ELF-1 (cell line): ENCODE measurements at regions not wholly inside any gene's neighbourhood (a gene's known extent, or its start where the extent isn't known, plus 50 kb on each side); places are given as distances from the start of the nearest gene placed in this dataset.

Source experiments
- DNase-seq: peaks from one replicate; pipeline ENCODE4 v3.0.0-alpha.2; 2016; ENCODE audit warnings: low read depth, low spot score

DNA sequence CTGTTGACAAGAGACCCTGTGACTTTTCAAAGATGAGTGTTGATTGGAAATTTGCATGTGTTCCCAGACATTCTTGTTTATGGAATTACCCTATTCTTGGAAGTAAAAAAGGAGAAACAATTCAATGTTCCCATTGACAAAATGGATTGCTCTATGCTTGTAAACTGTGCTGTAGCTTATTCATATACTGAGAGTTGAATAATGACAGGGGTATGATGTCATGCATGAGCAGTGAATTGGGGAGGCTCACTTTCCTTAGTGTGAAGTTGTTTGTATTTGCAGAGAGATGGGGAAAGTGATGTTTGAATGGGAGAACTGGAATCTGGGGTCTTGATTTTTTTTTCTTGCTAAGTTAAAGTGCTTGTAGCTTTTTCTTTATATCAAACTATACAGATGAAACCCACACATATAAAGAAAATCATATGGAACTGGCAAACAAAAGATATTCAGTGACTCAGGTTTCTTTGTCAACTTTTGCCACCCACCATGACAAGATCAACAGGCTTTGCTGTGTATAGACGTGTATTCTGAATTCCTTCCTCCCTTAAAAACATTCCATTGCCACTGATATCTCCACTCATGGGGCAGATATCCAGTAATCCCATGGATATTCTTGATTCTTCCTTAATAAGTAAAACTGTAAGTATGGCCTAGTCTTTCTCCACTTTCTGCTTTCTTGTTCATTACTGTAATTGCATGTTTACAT lies 97.8 kb upstream of the JAG1 start:
- DNase-seq, result no peak

DNA sequence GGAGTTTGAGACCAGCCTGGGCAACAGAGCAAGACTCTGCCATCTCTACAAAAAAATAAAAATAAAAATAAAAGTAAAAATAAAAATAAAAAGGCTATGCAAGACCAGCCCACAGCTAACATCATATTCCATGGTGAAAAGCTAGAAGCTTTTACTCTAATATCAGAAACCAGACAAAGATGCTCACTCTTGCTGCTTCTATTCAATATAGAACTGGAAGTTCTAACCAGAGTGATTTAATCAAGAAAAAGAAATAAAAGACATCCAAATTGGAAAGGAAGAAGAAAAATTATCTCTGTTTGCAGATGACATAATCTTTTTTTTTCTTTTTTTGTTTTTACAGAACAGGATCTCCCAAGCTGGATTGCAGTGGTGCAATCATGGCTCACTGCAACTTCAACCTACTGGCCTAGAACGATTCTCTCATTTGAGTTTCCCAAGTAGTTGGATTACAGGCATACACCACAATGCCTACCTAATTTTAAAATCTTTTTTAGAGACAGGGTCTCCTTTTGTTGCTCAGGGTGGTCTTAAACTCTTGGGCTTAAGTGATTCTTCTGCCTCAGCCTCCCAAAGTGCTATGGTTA lies 100.7 kb upstream of the JAG1 start:
- DNase-seq, result no peak

DNA sequence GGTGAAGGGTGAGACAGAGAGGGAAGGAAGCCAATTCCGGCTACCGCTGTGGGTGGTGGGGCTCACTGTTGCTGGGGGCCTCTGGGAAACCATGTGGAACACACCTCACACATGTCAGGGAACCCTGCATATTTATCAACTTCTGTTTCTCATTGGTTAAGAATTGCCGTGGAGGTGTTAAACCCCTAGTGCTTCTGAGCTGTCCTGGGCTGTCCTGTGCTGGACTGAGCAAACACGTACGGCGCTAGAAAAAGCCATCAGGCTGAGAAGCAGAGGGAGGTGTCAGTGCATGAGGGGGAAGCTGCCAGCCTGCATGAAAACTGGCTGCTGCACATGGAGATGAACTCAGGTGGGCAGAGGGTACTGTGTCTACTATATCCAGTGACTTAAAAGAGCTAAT lies 103.9 kb upstream of the JAG1 start:
- no peak for DNase-seq

DNA sequence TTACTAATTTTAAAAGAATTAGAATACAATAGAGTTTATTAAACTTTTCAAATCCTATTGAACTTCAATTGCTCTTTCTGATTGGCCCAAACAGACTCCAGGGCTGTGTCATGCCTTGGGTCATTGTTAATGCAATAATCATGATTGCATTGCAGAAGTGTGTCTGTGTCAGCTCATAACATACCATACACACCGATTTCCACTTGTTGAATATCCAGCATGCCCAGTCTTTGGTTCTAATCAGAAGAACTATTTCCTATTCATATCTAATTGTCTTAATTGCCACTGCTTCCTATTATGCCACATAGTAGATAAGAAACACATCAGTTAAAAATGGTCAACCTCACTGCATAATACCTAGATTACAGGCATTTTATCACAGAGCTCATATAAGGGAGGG lies 106.1 kb upstream of the JAG1 start:
- DNase-seq, result no peak

DNA sequence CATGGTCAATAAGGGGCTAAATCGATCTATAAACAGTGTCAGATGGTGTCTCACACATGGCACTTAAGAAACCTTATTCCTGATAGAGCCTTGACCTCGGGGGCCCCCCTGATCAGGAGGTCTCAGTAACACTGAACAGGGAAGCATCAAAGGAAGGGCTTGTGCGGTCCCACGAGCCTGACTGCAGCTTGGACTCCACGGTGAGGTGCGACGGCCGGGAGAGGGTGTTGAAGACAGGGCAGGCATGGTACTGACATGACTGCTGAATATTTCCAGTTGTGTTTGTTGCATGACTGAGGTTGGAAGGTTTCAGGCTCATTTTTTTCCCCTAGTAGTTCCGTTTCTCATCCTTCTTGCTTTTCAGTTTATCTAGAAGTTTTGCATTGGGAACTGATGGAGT lies 107.1 kb upstream of the JAG1 start:
- DNase-seq, result no peak

DNA sequence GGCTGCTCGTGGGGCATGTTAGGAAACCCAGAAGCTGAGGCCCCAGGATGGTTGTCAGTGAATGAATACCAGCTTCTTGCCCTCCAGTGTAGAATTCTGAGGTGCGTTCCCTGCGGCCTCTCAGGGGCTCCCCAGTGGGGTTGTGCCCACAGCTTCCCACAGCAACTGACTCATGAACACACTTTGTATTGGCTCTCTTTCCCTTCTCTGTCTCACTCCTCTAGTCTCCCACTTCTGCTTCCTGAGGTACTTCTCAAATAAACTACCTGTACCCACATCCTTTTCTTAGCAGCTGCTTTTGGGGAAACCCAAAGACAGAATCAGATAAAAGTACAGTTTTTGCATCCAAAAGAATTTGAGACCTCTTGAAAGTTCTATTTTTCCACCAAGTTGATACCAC lies 107.7 kb upstream of the JAG1 start:
- DNase-seq, result no peak

DNA sequence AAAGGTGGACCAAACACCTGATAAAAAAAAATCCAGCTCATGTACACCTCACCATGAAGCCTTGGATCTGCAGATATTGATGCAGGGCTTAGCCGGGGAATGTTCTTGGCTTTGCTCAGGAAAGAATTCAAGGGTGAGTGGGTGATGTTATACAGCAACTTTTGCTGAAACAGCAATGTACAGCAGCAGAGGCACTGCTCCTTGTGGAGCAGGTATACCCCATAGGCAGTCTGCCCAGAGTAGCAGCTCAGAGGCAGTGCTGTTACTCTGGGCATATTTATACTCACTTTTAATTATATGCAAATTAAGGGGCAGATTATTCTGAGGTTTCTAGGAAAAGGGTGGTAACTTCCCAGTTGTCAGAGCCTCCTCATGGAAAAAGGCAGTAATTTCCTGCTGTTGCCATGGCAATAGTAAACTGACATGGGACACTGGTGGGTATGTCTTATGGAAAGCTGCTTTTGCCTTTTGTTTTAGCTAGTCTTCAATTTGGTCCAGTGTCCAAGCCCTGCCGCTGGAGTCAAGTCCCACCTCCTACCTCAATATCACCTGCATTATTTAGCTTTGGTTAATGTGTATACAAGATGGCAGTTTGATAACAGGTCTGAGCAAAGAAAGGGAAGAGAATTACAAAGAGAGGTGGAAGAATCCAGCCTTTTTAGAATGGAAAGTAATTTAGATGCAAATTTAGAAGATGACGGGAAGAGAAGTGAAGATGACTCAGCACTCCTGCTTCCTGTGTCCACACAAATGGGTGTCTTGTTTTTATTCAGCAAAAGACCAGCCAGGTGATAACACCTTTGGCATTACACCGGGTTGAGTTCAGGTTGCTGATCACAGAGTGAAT lies 110.1 kb upstream of the JAG1 start:
- peak; percentile 26 for DNase-seq

DNA sequence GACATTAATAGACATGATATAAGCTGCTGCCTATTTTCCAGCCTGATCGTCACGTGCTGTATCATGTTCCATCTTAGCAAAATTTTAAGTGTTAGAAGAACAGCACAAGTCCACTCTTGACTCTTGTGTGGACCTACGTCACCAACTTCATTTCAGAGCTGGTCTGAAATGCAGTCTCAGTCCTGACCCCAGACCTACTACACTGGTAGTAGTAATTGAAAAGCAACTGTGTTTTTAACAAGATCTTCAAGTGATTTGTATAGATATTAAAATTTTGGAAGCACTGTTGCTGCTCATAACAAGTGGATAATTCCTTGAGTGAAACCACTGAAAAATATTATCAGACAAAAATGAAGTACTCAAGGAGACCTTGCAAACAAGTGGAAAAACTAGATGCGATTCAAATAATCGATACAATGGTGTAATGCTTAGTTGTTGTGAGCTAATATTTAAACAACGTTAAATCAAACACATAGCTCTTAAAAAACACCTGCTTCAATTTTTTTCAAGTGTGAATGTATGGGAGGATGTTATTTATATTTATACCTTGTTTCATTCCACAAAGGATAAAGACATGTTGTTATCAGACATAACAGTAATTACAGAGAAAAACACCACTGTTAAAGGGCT lies 110.9 kb upstream of the JAG1 start:
- DNase-seq, result no peak

DNA sequence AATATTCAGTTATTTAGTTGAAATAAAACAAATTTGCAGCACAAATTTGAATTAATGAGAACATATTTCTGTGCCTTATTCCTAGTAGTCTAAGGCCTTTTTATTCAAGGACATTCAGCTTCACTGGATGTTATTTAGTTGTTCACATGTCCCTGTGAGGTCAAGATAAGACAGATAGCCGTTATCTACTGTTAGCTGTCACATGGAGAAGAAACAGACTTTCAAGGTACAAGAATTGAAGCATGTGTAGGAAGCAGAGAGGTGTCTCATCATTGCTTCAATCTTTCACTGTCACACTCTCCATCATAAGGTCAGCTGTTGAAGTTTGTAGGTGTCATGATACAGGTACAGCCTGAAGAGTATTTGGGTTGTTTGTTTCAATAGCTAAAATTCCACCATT lies 112.9 kb upstream of the JAG1 start:
- DNase-seq, result no peak

DNA sequence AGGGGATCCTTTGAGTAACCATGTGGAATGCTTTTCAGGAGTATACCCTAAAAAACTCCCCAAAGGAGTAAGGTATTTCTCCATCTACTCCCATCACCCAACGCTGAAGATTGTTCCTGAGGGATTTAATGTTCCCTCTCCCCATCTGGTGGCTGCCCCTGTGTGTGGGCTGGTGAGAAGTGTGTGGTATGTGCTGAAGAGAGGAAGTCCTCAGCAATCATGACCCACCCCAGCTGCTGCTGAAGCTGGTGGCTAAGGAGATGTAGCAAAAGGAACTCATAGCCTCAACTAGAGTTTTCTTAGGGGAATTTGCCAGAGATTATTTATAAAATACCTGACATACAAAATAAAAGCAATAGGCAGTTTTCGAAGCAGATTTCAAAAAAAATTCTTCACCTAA lies 114.3 kb upstream of the JAG1 start:
- DNase-seq, result no peak

DNA sequence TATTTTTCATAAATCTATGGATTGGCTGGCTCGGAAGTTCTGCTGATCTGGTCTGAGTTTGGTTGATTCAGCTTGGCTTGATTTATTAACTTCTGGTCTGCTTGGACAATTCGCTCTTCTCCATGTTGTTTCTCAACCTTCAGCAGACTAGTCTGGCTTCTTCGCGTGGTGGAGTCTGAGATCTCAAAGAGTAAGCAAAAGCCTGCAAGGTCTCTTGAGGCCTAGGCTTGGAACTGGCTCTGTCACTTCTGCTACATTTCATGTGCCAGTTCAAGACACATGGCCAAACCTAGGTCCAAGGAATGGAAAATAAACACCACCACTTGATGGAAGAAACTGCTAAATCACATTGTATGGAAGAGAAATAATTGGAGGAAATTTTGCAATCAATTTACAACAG lies 115.1 kb upstream of the JAG1 start:
- DNase-seq, result no peak

DNA sequence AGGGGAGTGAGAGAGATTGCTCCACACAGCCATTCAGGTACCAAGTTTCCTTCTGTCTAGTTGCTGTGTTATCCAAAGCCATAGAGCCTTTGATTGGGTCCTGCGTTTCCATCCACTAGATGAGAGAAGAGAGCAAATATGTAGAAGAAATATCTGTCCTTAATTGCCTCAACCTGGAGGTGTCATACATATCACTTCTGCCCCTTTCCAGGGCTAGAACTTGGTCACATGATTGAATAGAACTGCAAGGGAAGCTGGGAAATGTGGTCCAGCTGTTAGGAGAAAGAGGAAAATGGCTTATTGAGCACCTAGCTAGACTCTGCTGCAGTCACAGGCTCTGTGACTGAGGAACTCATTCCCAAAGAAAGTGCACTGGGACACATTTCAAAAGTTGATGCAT lies 115.6 kb upstream of the JAG1 start:
- no peak for DNase-seq

DNA sequence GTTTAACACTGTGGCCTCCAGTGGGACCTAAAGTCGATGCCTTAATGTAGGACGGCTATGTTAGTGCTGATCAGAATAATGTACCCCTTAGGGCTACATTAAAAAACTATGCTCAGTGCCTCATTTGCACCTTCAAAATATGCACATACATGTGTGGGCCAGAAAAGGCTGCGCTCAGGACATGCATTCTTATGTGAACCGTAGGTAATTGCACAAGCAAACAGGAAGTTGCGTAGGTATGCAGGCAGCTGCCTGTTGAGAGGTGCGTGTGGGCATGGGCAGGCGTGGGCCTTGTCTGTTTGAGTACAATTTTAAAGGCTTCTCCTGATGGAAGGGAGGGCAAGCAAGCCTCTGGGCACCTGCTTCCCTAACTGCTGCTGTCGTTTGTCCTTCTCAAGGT lies 116.2 kb upstream of the JAG1 start:
- no peak for DNase-seq

DNA sequence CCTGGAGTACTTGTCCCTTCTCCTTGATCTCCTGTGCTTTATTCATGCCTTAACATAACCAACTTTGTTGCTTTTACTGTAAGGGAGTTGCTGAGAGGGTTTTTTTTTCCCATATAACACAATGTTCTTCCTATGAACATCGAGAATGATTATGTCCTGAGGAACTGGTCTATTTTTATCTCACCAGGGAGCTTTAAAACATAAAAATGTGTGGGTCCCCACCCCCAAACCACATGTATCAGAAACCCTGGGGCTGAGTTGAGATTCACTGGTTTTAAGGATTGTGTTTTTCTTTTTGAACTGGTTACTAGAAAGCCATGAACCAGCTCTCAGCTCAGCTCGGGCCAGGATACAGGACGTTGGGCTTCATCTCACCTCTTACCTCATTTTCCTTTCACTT lies 118.5 kb upstream of the JAG1 start:
- DNase-seq, result no peak

DNA sequence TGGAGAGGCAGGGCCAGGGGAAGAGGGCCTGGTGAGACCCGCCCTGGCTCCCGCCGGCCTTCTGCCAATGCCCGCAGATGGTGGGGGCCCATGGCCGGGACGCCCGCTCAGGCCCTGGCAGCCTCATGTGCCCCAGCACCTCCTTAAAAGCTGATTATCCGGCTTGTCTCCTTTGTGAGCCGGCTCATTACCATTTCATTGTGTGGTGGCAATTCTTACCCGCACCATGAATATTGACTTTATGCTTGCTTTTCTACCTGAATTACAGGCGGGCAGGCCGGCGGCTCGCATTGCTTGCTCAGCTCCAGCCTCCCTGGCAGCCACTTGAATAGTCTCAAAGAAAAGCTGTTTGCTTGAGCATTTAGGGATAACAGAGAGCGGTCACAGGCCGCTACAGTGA lies 120.0 kb upstream of the JAG1 start:
- DNase-seq, result no peak

DNA sequence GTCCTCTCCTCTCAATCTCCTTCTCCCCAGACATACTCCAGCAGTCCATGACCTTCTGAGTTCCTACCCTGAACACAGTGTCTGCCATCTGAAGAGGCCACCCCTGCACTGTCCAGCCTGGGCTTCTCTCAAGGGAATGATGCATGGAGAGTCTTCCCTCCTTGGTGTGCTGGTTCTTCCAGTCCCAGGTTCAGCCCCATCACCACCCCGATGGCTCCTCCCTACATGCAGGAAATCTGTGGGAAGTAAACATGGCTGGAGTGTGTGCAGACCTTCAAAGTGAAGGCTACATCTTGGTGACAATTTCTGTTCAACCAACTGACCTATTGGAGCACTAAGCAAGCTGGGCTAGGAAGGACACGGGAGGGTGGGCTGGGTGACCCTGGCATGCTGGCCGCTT lies 121.0 kb upstream of the JAG1 start:
- no peak for DNase-seq

DNA sequence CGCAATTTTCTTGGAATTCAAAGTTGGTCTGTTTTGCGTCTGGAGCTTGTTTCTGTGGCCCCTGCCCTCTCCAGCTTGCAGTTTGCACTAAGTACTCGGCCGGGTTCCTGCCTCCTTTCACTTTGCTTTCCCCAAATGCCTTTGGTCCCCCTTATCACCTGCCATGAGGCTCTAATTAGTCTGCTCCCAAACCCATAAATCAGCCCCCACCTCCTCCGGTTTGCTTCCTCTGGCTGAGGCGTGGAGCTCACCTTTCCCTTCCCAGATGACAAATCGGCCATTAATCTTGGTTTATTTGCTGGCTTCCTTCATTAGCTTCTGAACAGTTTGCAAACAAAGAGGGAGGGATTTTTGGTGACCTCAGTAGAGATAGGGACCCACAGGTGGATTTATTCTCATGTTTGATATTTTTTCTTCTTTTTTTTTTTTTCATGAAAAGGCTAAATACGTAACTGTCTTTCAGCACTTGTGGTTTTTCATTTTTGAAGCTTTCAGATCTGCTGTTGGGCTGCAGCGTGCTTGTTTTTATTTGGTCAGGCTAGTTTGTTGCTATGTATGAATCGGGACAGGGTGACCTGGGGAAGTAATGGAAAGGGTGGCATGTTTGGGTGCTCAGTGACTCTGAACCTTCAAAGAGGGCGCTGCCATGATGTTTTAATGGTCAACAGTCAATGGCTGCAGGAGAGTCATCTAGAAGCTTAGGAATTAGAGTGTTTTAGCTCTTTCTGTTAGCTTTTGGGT lies 121.7 kb upstream of the JAG1 start:
- DNase-seq, result peak; percentile 36

DNA sequence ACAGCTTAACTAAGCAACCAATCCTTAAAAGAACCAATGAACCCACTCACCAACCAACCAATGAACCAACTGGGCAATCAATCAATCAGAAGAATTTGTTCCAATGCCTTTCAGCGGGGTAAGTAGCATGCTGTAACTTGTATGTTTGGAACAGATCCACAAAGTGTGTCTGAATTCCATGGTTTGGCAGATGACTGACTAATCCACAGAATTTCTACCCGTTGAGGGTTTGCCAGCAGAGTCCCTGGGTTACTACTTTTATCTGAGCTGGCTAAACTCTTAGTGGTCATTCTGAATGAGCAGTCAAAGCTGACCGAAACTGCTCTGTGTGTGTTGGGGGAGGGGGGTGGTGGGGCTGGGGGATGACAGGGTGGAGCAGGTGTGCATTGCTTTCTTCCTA lies 125.0 kb upstream of the JAG1 start:
- no peak for DNase-seq

DNA sequence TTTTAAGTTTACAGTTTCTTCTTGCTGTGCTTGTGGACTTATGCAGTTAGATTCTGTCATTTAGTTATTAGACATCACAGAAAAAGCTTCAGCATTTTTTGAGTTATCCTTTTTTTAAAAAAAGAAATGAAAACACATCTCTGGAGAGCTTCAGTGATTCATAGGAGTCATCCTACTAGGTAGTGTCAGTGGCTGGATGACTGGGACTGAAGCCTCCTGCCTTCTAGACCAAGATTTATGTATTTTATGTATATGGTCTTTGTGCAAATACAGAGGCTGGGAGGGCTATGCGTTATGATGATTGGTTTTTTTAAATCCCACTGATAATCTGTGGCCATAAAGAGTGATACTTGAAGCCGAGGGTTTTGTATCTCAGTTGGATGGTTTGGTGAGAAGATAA lies 125.9 kb upstream of the JAG1 start:
- no peak for DNase-seq

DNA sequence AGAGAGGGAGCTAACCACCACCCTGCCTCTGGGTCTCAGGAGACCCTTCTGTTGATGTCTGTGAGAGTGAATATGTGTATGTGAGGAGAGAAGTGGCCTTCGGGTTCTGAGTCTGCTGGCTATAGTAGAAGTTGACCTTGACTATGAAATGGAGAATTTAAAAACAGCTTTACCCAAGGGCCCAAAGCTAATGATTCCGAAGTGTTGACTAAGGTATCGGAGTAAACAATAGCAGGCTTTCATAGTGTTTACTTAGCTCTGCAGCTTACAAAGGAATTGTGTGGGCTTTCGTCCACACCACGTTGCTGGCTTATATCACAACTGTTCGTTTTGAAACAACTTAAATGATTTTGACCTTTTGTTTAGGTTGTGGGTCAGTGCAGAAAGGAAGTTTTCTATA lies 126.5 kb upstream of the JAG1 start:
- DNase-seq, result no peak

DNA sequence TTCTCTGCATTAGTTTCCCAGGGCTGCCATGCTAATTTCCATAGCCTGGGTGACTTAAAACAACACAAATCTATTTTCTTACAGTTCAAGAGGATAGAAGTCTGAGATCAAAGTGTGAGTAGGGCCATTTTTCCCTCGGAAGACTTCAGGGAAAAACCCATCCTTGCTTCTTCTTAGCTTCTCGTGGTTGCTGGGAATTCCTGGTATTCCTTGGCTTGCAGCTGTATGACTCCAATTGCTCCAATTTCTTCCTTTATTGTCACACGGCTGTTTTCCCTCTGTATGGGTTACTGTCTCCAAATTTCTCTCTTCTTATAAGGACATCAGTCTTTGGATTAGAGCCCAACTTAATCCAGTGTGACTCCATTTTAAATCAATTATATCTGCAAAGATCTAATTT lies 128.4 kb upstream of the JAG1 start:
- DNase-seq, result no peak

DNA sequence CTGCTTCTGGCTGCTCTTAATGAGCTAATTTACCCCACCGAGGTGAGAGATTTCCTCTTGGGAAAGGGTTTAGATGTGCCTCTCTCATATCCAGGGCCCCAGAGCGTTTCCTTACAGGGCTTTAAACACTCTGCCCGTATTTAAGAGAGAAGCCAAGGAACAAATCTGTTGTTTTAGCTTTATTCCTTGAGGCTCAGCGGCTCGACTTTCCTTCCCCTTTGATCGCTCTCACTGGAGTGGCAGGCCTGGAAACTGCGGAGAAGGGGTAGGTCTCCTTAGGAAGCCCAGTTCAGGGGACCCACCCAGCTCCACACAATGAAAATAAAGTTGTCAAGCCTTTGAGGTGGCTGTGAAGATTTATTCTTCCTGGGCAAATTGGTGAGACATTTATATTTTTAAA lies 132.0 kb upstream of the JAG1 start:
- no peak for DNase-seq
